Testis (tissue), 2 donors: ENCODE measurements at regions not wholly inside any gene's neighbourhood (a gene's known extent, or its start where the extent isn't known, plus 50 kb on each side); places are given as distances from the start of the nearest gene placed in this dataset.

Experiments used
- DNase-seq: peaks from one replicate; pipeline ENCODE4 v3.0.0-alpha.2; 2019
- H3K27ac ChIP-seq, 2 donors: fragments of 200-600 bp; sonication (generic); one replicate each; pipeline ENCODE4 v1.5.1; 2019
- H3K27me3 ChIP-seq: fragments of 200-600 bp; sonication (generic); one replicate; pipeline ENCODE4 v1.5.1; 2019
- H3K36me3 ChIP-seq: fragments of 200-600 bp; sonication (generic); one replicate; pipeline ENCODE4 v1.5.1; 2017; ENCODE audit warnings: low read depth; ENCODE audit errors: missing control alignments
- H3K4me1 ChIP-seq: fragments of 200-600 bp; sonication (generic); one replicate; pipeline ENCODE4 v1.5.1; 2019
- H3K4me3 ChIP-seq, 2 donors: fragments of 200-600 bp; sonication (generic); one replicate each; pipeline ENCODE4 v1.5.1; 2017 to 2019
- H3K9me3 ChIP-seq: fragments of 200-600 bp; sonication (generic); one replicate; pipeline ENCODE4 v1.5.1; 2017
- POLR2A ChIP-seq: fragments of 450-650 bp; IDR thresholded peaks from one replicate; pipeline ENCODE4 v1.6.1; 2017; ENCODE audit warnings: antibody characterized with exemption, mild to moderate bottlenecking, moderate library complexity
- WGBS, 2 donors: methylation state at CpG; one replicate each; pipeline ENCODE4 v1.1.5; 2018; 5-methylcytosine and 5-hydroxymethylcytosine counted together
- intact Hi-C: fragments of 100-400 bp; cut with DNase I; formaldehyde crosslinking; loops from one replicate; pipeline ENCODE4 v1.15.1; 2023; ENCODE audit warnings: low total_unique reads
- TF ChIP-seq, protein P1 (sequence below), 3 experiments: fragments of 450-650 bp in 2 of 3; fragments of 200-600 bp in 1 of 3; sonication (generic) in 1 of 3; IDR thresholded peaks; one replicate each; pipeline ENCODE4 v1.5.1; 2016 to 2019; ENCODE audit warnings: antibody characterized with exemption in 3 of 3, mild to moderate bottlenecking in 2 of 3, moderate library complexity in 1 of 3

- TF ChIP-seq, protein P1, sequence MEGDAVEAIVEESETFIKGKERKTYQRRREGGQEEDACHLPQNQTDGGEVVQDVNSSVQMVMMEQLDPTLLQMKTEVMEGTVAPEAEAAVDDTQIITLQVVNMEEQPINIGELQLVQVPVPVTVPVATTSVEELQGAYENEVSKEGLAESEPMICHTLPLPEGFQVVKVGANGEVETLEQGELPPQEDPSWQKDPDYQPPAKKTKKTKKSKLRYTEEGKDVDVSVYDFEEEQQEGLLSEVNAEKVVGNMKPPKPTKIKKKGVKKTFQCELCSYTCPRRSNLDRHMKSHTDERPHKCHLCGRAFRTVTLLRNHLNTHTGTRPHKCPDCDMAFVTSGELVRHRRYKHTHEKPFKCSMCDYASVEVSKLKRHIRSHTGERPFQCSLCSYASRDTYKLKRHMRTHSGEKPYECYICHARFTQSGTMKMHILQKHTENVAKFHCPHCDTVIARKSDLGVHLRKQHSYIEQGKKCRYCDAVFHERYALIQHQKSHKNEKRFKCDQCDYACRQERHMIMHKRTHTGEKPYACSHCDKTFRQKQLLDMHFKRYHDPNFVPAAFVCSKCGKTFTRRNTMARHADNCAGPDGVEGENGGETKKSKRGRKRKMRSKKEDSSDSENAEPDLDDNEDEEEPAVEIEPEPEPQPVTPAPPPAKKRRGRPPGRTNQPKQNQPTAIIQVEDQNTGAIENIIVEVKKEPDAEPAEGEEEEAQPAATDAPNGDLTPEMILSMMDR (IDR thresholded peaks at IDR 0.05), result no peak
- no peak for TF ChIP-seq POLR2A
Observed at GRCh38 chr2:220075835-220076234, 448.4 kb downstream of the SLC4A3 start.

GRCh38 chr2:220076734-220077133 is 449.3 kb downstream of the SLC4A3 start:
- TF ChIP-seq, protein P1 (IDR thresholded peaks at IDR 0.05), result peak in 2 of 3 experiments; percentile 7 to 17
- no peak for TF ChIP-seq POLR2A
- H3K9me3 ChIP-seq, result no peaks in the 10 kb centered on the region
- H3K36me3 ChIP-seq, result no peaks in the 10 kb centered on the region
- no peaks in the 10 kb centered on the region for H3K27me3 ChIP-seq
- no peak overlapping the region for H3K4me3 ChIP-seq
- DNase-seq, result peak; percentile 43
- 27 to 44% methylated on average over 9 of the region's 9 CpGs for WGBS, 2 donors
- no peak overlapping the region for H3K27ac ChIP-seq
- intact Hi-C loops, result no loop called here
- H3K4me1 ChIP-seq, result peaks cover 11% of the 10 kb centered on the region

More at GRCh38 chr2:220075835-220076234, 448.4 kb downstream of the SLC4A3 start:
- Histone ChIP-seq H3K4me1 (peaks cover 11% of the 10 kb centered on the region), H3K9me3 (no peaks in the 10 kb centered on the region), H3K27ac (no peak overlapping the region), H3K4me3 (no peak overlapping the region), H3K27me3 (no peaks in the 10 kb centered on the region), H3K36me3 (no peaks in the 10 kb centered on the region)
- DNase-seq, result no peak
- intact Hi-C loops, result no loop called here
- 79 to 82% methylated on average over 1 of the region's 1 CpG for WGBS, 2 donors

DNA sequence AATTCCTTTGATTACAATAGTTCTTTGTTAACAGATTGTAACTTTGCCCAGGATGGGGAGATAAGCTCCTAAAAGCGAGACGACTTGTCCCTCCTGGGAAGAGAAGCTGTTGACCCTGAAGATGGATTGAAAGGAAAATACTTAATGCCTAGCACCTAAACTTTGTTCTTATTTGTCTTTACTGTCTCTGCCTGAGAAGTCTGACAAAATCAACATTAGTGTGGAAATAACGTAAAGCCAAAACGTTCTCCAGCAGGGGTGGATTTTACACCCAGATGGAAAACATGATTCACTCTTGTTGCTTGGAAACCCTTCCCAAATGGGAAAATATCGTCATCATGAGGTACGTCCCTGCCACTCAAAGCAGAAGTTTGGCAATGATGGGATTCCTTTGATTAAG is 450.1 kb downstream of the SLC4A3 start:
- WGBS, 2 donors, result 42 to 44% methylated on average over 6 of the region's 6 CpGs
- TF ChIP-seq, protein P1 (IDR thresholded peaks at IDR 0.05), result no peak
- no peak for TF ChIP-seq POLR2A
- no peaks in the 10 kb centered on the region for H3K27me3 ChIP-seq
- intact Hi-C loops, result no loop called here
- peaks cover 11% of the 10 kb centered on the region for H3K4me1 ChIP-seq
- H3K9me3 ChIP-seq, result no peaks in the 10 kb centered on the region
- no peaks in the 10 kb centered on the region for H3K36me3 ChIP-seq
- no peak overlapping the region for H3K4me3 ChIP-seq
- H3K27ac ChIP-seq, result no peak overlapping the region
- no peak for DNase-seq

GRCh38 chr2:220078439-220078838 is 451.0 kb downstream of the SLC4A3 start:
- H3K4me3 ChIP-seq, result no peak overlapping the region
- 54 to 56% methylated on average over 2 of the region's 2 CpGs for WGBS, 2 donors
- intact Hi-C loops, result no loop called here
- H3K4me1 ChIP-seq, result peaks cover 11% of the 10 kb centered on the region
- no peaks in the 10 kb centered on the region for H3K36me3 ChIP-seq
- no peaks in the 10 kb centered on the region for H3K27me3 ChIP-seq
- H3K9me3 ChIP-seq, result no peaks in the 10 kb centered on the region
- no peak for DNase-seq
- TF ChIP-seq POLR2A, result no peak
- TF ChIP-seq, protein P1 (IDR thresholded peaks at IDR 0.05), result no peak
- no peak overlapping the region for H3K27ac ChIP-seq

DNA sequence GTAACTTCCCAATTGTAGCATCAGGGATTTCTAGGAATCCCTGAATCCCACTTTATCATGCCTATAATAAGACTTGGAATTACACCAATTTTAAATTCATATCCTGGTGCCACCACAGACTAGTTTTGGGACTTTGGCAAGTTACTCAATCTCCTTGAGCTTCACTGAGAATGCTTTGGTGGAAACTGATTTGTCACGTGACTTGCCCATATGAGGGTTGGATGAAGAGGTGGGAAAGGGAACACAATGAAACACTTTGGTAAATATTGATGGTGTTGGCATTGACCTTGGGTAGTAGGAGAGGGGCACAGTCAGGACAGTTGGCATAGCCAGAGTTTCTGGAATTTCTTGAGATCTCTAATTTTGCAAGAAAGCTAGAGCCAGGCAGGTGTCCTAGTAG is 452.2 kb downstream of the SLC4A3 start:
- Histone ChIP-seq H3K27me3 (no peaks in the 10 kb centered on the region), H3K4me1 (peaks cover 11% of the 10 kb centered on the region), H3K36me3 (no peaks in the 10 kb centered on the region), H3K27ac (no peak overlapping the region), H3K9me3 (no peaks in the 10 kb centered on the region), H3K4me3 (no peak overlapping the region)
- intact Hi-C loops, result no loop called here
- 75 to 85% methylated on average over 1 of the region's 1 CpG for WGBS, 2 donors
- TF ChIP-seq, protein P1 (IDR thresholded peaks at IDR 0.05), result no peak
- TF ChIP-seq POLR2A, result no peak
- no peak for DNase-seq
